IMR-90 (cell line): ENCODE measurements at regions not wholly inside any gene's neighbourhood (a gene's known extent, or its start where the extent isn't known, plus 50 kb on each side); places are given as distances from the start of the nearest gene placed in this dataset.

Experiments used
- BHLHE40 ChIP-seq: fragments of 150-350 bp; IDR thresholded peaks from 2 replicates; pipeline ENCODE4 v1.6.1; 2016; ENCODE audit warnings: mild to moderate bottlenecking, low read depth, low read length
- CEBPB ChIP-seq: IDR thresholded peaks from 2 replicates; pipeline ENCODE4 v1.6.1; 2012; ENCODE audit warnings: low read depth, low read length, improper control_type of control experiment
- MAFK ChIP-seq: IDR thresholded peaks from 2 replicates; pipeline ENCODE4 v1.6.1; 2012; ENCODE audit warnings: low read depth, low read length, improper control_type of control experiment
- TF ChIP-seq, protein P1 (sequence below): conservative IDR thresholded peaks from 2 replicates; pipeline ENCODE4 v1.5.1; 2012; ENCODE audit warnings: mild to moderate bottlenecking, low read depth, low read length, improper control_type of control experiment

DNA sequence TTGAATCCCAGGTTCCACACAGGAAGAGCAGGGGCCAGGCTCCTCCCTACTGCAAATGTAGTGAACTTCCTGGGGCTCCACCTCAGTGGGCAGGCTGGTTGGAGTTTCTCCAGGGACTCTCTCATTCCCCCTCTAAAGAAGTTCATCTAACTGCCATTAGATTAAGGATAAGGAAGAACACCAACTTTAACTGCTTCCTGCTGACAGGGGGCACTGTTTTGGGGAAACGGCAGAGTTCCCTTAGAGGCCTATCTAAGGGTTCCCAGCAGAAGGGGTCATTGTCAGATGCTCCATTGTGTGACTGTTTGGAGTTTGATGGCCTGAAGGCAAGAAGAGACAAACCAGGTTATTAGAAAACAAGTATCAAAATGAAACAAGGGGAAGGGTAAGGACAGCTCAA, 2159.7 kb upstream of the PIK3C3 start:
- TF ChIP-seq CEBPB (no peak), BHLHE40 (no peak), MAFK (no peak)
- TF ChIP-seq, protein P1, sequence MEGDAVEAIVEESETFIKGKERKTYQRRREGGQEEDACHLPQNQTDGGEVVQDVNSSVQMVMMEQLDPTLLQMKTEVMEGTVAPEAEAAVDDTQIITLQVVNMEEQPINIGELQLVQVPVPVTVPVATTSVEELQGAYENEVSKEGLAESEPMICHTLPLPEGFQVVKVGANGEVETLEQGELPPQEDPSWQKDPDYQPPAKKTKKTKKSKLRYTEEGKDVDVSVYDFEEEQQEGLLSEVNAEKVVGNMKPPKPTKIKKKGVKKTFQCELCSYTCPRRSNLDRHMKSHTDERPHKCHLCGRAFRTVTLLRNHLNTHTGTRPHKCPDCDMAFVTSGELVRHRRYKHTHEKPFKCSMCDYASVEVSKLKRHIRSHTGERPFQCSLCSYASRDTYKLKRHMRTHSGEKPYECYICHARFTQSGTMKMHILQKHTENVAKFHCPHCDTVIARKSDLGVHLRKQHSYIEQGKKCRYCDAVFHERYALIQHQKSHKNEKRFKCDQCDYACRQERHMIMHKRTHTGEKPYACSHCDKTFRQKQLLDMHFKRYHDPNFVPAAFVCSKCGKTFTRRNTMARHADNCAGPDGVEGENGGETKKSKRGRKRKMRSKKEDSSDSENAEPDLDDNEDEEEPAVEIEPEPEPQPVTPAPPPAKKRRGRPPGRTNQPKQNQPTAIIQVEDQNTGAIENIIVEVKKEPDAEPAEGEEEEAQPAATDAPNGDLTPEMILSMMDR: no peak
